NCI-H2227 (cell line): ENCODE measurements at regions not wholly inside any gene's neighbourhood (a gene's known extent, or its start where the extent isn't known, plus 50 kb on each side); places are given as distances from the start of the nearest gene placed in this dataset.

Experiments used
- DNase-seq: peaks from one replicate; lab custom pipeline; 2025; ENCODE audit not compliant: unreplicated experiment; lab: John Stamatoyannopoulos, UW

DNA sequence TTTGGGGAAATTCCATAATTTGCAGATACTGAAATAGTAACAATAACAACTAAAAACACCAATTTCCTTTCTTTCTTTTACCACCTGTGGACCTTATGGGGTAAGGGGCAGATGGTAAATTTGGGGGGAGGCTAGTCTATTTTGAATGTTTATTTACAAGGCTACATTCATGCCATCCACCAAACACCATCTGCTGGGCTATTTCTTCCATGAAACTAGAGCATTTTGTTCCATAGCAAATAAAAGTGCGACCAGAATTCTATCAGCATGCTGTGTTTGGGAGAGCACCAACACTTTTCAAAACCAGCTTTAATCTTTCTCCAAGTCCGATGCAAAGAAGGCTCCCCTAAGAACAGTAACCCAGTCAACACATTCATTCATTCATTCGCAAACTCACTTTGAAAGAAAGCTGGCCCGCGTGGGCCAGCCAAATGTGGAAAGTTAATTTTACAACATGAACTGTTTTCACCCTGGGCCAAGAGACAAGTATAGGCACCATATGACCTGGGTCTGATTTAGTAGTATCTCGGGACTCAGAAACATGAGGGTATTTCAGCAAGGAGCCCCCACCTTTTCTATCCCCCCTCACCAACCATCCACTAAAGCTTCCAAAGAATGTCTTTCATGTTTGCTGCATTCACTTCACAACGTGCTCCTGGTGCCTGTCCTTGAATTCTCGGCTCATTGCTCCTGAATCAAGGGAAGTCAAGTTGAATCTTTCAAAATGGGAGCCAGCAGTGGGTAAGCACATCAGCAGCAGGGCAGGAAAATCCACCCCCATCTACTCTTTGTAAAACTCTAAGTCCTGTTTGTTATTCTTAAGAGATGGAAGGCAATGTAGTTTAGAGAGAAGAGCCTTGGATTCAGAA is 210.6 kb downstream of the C1D start:
- DNase-seq: no peak

- DNase-seq: peak; percentile 77
These were observed 208.6 kb downstream of the C1D start for GRCh38 chr2:67854103-67854743.

GRCh38 chr2:67854798-67855197 is 208.0 kb downstream of the C1D start:
- peak; percentile 34 for DNase-seq

DNA sequence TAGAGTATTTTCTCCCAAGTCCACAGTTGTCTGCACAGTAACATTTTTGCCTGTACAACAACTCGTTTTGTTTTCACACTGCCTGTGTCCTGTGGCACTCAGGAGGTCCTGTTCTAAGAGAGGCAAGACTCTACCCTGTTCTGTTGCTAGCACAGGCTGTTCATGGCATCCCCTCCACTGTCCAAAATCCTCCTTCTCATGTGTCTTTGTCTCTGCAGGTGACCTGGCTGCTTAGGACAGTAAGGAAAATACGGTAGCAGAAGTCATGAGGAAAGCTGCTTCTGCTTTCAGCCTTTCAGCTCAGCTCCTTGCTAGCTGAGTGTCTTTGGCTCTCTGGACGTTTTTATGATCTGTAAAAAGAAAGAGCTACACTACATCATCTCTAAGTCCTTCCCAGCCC is 205.9 kb downstream of the C1D start:
- no peak for DNase-seq

- DNase-seq: no peak
These were observed 205.0 kb downstream of the C1D start for GRCh38 chr2:67857836-67858235.

GRCh38 chr2:67858886-67859285 is 203.9 kb downstream of the C1D start:
- no peak for DNase-seq

GRCh38 chr2:67865917-67866316 is 196.9 kb downstream of the C1D start:
- DNase-seq: no peak

DNA sequence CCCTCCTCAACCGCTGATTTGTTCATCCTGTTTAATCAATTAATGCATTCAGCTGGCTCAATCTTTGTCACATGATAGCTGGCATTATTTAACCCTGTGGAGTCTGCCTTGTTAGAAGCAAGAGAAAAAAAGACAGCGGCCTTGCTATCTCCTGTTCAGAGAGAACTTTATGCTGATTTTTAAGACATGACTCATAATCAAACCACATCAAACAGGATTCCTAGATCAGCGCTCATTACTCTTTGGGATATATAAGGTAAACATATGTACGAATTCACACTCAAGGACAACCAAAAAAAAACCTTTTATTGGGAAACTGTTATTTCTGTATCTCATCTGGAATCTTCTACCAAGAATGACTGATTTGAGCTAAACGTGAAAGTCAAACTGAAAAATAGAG is 195.1 kb downstream of the C1D start:
- no peak for DNase-seq

DNA sequence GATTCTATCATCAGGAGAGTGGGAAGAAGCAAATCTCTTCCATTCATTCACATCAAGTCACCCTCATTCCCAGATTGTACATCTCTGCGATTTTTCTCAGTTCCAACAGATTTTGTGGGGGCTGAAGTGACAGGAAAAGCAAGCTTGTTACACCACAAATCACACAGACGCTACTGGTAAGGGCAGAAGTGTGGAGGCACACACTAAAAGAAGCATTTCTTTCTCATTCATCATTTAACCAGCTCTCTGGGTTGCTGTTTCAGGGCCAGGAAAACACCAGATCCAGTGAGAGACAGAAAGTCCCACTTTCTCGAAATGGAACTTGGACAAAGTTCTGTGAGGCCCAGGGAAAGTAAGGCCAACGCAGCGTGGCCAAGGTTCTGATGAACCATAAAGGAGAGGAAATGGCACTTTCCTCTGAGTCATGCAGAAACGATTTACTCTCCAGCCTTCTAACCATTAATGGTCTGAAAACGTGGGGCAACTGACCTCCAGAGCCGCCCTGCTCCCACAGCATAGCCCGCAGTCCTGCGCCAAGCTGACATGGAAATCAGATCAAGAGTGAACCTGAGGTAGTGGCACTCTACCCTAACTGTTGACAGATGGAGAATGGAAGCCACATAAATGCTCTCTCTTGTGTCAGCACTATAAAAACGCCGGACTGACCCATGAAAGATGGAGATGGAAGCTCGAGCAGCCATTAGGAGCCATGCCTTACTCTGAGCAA is 191.0 kb downstream of the C1D start:
- no peak for DNase-seq

DNA sequence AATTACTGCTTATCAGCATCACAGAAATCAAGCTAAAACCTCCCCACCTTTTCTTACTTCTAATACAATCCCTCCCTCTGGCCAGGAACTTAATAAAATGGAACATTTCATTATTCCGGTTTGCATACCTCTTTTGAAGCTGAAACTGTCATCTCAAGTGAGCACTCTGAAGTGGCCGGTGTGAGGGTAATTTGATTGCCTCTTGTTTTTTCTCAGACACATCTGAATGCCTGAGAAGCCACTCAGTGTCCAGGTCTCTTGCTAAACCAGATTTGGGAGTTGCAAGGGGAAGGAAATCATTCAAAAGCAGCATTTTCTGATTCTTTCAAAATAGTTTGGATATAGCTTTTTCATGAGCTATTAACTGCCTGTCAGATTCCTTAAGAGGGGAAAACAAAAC is 190.3 kb downstream of the C1D start:
- no peak for DNase-seq

DNA sequence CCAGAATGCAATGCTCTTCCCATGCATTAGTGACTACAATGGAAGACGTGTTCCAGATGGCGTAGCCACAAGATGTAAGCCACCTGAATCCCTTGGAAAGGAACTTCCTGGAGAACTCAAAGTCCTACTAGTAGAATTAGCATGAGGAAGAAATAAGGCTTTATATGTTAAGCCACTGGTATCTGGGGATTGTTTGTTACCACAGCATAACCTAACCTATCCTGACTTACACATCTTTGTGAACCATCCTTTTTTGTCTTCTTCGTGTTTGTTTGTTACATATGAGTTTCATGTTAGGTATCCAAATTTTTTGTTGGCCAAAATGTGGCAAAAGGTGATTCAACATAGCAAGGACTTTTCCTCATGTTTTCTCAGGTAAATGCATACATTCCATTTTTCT is 188.9 kb downstream of the C1D start:
- no peak for DNase-seq

- no peak for DNase-seq
These were observed 186.6 kb downstream of the C1D start for GRCh38 chr2:67876176-67876575.

GRCh38 chr2:67877301-67877700 is 185.5 kb downstream of the C1D start:
- DNase-seq: peak; percentile 17

DNA sequence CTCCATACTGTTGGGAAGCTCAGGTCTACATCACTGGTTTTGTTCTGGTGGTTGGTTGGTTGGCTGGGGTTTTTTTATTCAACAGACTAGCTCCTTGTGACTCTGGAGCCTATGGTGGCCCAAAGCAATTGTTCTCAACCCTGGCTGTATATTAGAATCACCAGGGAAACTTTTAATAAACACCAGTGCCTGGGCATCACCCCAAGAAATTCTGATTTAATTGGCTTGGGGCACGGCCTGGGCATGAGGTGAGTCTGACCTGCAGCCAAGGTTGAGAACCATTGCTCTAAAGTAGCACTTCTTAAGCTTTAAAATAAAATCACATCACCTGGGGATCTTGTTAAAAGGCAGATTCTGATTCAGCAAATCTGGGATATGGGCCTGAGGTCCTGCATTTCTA is 184.1 kb downstream of the C1D start:
- no peak for DNase-seq

GRCh38 chr2:67879586-67880290 is 183.1 kb downstream of the C1D start:
- no peak for DNase-seq

- no peak for DNase-seq
These were observed 182.5 kb downstream of the C1D start for GRCh38 chr2:67880291-67880761.

DNA sequence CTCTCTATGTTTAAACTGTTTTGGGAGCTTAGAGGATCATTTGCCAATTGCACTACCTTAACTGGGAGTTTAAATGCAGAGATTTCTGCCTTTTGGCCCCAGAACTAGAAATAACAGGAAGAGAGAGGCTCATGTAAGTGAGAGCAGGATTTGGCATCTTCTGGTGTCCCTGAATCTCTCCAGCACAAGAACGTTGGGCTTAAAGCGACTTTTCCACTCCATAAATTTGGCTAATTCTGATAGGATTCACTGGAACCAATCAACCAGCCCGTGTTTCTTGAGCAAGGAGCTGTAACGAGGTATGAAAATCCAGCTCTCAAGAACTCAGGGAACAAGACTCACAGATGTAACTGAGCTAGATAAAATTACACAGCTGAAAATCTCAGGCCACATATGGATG is 181.0 kb downstream of the C1D start:
- no peak for DNase-seq

DNA sequence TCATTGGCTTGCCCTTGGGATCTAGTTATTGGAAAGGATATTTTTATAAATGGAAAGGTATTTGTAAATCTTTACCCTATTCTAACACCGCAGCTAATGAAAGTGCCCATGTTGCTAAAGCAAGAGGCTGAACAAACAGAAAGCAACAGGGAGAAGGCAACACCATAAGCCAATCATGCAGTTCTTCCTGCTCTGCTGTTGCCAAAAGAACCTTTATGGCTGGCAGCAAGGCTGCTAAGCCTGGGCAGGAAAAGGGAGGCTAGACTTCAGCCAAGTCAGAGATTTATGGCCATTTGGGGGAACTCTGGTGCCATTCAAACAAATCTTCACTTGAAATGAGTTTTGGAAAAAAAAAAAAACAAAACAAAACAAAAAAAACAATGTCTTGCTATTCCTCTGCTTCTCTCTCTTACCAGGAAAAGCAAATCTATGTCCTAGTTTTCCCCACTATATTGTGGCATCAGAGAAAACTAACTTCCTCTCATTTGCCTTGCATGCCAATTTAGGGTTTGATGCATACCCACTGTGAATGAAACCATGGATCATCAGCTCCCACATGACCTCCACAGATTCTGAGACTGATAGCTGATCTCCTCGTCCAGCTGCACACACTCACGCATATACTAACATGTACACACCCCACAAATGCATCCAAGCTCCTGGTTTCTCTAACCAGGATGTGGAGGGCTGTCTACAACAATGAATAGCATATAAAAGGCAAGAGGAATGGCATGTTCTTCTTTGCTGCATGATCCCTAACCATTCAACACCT is 179.3 kb downstream of the C1D start:
- DNase-seq: no peak

DNA sequence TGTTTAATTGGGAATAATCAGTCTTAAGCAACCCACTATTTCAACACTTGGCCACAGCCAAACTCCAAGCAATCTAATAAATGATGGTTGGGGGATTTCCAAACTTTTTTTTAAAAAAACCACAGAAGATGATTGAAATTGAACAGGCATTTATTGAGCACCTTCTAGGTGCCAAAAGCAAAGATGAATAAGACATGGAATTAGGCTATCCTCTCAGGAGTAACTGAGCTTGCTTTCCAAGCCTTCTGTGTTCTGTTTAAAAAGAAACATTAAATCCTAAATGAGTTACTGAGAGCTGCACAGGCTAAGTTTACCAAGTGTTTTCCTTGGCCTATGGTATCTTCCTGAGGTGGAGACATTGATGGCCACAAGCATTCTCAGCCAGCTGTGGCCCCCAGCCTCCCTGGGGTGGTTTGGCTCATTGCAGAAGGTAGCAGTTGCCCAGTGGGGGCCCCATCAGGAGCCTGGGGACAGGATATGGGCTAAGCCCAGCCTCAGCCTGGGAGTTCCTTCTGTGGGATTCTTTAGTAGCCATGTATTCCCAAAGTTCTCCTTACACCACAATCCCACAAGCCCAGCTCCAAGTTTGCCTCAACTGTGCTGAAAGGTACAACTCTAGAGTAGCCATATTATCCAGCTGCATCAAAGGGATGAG is 174.3 kb downstream of the C1D start:
- DNase-seq: no peak

- no peak for DNase-seq
These were observed 173.7 kb downstream of the C1D start for GRCh38 chr2:67889056-67889455.
